Left ventricle myocardium inferior (tissue), 1 donor: ENCODE measurements at regions not wholly inside any gene's neighbourhood (a gene's known extent, or its start where the extent isn't known, plus 50 kb on each side); places are given as distances from the start of the nearest gene placed in this dataset.

Source experiments
- DNase-seq: peaks from one replicate; pipeline ENCODE4 v3.0.0-alpha.2; 2020
- H3K27ac ChIP-seq: fragments of 200-600 bp; replicated peaks from 2 replicates; pipeline ENCODE4 v1.8.0; 2021
- H3K27me3 ChIP-seq: fragments of 200-600 bp; 2 replicates; pipeline ENCODE4 v1.8.0; 2021; ENCODE audit warnings: low read depth
- H3K36me3 ChIP-seq: fragments of 200-600 bp; 2 replicates; pipeline ENCODE4 v1.8.0; 2021
- H3K4me1 ChIP-seq: fragments of 200-600 bp; 2 replicates; pipeline ENCODE4 v1.8.0; 2021
- H3K4me3 ChIP-seq: fragments of 200-600 bp; 2 replicates; pipeline ENCODE4 v1.8.0; 2021; ENCODE audit warnings: mild to moderate bottlenecking, moderate library complexity
- H3K9me3 ChIP-seq: fragments of 200-600 bp; replicated peaks from 2 replicates; pipeline ENCODE4 v1.8.0; 2021
- CTCF ChIP-seq: fragments of 200-600 bp; IDR thresholded peaks from 2 replicates; pipeline ENCODE4 v1.8.0; 2021; ENCODE audit warnings: antibody characterized with exemption, mild to moderate bottlenecking, borderline replicate concordance
- intact Hi-C: fragments of 100-400 bp; cut with micrococcal nuclease; formaldehyde crosslinking; loops from one replicate; pipeline ENCODE4 v1.11.0; 2022
- donor health status: DM: no; HTN: yes; CAD: no; lungs with severe emphysema.

DNA sequence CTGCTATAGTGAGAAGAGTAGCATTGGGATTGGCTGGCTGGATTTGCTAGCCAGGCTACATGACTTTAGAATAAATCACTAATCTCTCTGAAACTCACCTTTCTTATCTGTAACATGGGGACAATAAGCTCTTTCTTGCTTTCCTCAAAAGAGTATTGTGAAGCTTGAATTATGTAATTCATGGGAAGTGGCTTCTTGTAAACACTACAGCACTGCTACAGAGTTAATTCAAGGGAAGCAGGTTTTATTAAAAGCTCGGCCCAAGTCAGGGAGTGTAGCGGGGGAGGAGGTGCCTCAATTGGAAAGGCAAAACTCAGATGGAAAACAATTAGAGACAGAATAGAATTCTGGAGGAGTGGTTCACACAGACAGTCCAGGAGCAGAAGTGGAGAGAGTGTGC, 100.9 kb upstream of the CELF4 start:
- intact Hi-C loops: no loop called here
- Histone ChIP-seq H3K27ac (no peak overlapping the region), H3K4me3 (no peak overlapping the region), H3K9me3 (no peaks in the 10 kb centered on the region), H3K27me3 (peaks cover 4% of the 10 kb centered on the region), H3K36me3 (no peaks in the 10 kb centered on the region), H3K4me1 (no peaks in the 10 kb centered on the region)
- no peak for DNase-seq
- no peak for TF ChIP-seq CTCF

DNA sequence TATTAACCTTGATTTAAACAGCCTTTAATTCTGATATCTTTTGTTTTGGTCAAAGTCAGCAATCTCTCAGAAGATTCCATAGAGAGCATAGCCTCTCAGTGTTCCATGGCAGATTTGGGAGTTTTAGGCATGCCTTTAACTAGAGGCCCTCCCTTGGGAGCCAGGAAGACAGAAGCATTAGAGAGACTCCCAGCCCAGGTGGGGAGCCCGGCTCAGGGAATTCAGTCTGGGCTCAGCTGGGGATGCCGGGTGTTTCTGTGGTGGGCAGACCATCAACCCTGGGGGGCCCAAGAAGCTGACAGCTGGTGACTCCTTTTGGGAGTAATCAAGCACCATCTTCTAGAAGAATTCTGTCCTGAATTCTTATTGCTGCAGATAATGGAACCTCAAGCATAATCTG, 99.7 kb upstream of the CELF4 start:
- DNase-seq: no peak
- no peaks in the 10 kb centered on the region for H3K4me1 ChIP-seq
- no peaks in the 10 kb centered on the region for H3K9me3 ChIP-seq
- intact Hi-C loops: no loop called here
- H3K4me3 ChIP-seq: no peak overlapping the region
- H3K36me3 ChIP-seq: no peaks in the 10 kb centered on the region
- no peak for TF ChIP-seq CTCF
- H3K27ac ChIP-seq: no peak overlapping the region
- no peaks in the 10 kb centered on the region for H3K27me3 ChIP-seq

- DNase-seq: no peak
- intact Hi-C loops: no loop called here
- Histone ChIP-seq H3K27ac (no peak overlapping the region), H3K4me3 (no peak overlapping the region), H3K4me1 (no peaks in the 10 kb centered on the region), H3K27me3 (no peaks in the 10 kb centered on the region), H3K36me3 (no peaks in the 10 kb centered on the region), H3K9me3 (no peaks in the 10 kb centered on the region)
- no peak for TF ChIP-seq CTCF
These were observed 97.8 kb upstream of the CELF4 start for GRCh38 chr18:37663446-37663845.

GRCh38 chr18:37662546-37663339, 97.1 kb upstream of the CELF4 start:
- no peak overlapping the region for H3K27ac ChIP-seq
- DNase-seq: no peak
- H3K4me1 ChIP-seq: no peaks in the 10 kb centered on the region
- intact Hi-C loops: no loop called here
- H3K27me3 ChIP-seq: no peaks in the 10 kb centered on the region
- H3K36me3 ChIP-seq: no peaks in the 10 kb centered on the region
- H3K9me3 ChIP-seq: no peaks in the 10 kb centered on the region
- no peak for TF ChIP-seq CTCF
- no peak overlapping the region for H3K4me3 ChIP-seq

DNA sequence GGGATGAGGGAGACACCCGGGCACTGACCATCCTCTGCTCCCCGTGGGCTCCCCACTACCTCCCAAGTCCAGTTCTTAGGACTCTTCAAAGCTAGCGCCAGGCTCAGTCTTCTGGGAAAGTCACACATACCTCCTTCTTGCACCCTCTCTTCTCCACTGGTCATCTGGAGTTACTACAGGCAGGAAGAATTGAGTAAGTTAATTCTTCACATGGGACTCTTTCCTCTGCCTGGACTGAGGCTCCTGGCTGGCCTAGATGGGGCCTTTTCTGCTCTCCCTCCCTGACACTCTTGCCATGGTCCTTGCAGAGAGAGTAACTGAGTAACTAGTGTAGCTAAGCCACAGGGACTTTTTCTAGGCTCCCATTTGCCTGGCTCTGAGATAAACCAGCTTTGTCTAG, 96.5 kb upstream of the CELF4 start:
- no peak overlapping the region for H3K4me3 ChIP-seq
- H3K36me3 ChIP-seq: no peaks in the 10 kb centered on the region
- no peaks in the 10 kb centered on the region for H3K27me3 ChIP-seq
- no peaks in the 10 kb centered on the region for H3K4me1 ChIP-seq
- H3K27ac ChIP-seq: no peak overlapping the region
- H3K9me3 ChIP-seq: no peaks in the 10 kb centered on the region
- intact Hi-C loops: no loop called here
- no peak for TF ChIP-seq CTCF
- no peak for DNase-seq
